ENCODE measurements at regions not wholly inside any gene's neighbourhood (a gene's known extent, or its start where the extent isn't known, plus 50 kb on each side); places are given as distances from the start of the nearest gene placed in this dataset.

- FAIRE-seq, result no peak
- no peak for DNase-seq (ENCODE audit: low spot score)
Observed at GRCh38 chr20:20831794-20832193, 119.3 kb upstream of the RALGAPA2 start.

GRCh38 chr20:20829681-20830080, 117.2 kb upstream of the RALGAPA2 start:
- FAIRE-seq (no peak), DNase-seq (ENCODE audit: low spot score) (no peak)

GRCh38 chr20:20827992-20828597, 115.7 kb upstream of the RALGAPA2 start:
- no peak for DNase-seq (ENCODE audit: low spot score)
- no peak for FAIRE-seq

DNA sequence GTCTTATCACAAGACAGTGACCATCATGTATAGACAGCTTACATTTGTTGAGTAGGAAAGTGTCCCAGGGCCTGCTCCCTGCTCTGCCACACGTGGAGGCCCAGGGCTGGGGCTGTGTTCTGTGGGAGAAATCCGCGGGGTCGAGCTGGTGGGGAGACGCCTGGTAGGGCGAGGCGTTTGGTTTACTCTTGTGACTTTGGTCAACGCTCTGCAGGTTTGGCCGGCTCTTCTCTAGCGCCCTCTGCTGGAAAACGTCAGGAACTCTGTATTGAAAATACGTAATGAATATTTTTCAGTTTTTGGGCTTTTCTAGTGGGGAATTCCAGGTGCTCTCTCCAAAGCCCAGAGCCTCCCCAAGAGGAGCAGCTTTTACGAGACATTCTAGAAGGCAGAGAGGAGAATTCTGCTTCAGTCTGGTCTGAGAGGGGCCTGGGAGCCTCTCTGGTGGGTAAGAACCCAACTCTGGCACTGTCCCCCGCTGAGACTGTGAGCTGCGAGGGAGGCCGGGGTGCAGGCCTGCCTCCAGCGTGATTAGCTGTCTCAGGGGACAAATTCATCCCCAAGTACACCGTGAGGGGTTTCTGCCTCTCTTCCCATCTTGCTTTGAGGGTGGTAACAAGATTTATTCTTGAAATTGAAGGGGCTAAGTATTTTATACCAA, 112.6 kb upstream of the RALGAPA2 start:
- DNase-seq (ENCODE audit: low spot score) (no peak), FAIRE-seq (no peak)

DNA sequence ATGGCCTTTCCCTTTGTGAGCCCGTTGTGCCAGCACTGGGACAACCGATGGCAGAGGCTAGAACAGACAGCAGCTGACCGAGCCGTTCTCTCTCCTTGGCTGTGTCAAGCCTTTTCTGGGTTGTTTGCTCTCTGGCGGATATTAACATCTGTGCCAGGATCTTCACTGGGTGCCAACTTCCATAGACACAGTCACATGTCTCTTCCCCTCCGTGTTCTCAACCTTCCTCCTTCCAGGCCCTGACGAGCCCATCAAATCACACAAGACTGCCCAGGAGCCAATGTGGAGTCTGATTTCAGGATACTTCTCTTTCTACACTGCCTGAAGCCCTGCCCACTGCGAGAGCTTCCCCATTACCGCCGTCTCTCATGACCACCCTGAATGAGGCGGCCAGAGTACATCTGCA, 111.0 kb upstream of the RALGAPA2 start:
- no peak for DNase-seq (ENCODE audit: low spot score)
- no peak for FAIRE-seq

GRCh38 chr20:20821484-20822260, 109.2 kb upstream of the RALGAPA2 start:
- no peak for FAIRE-seq

DNA sequence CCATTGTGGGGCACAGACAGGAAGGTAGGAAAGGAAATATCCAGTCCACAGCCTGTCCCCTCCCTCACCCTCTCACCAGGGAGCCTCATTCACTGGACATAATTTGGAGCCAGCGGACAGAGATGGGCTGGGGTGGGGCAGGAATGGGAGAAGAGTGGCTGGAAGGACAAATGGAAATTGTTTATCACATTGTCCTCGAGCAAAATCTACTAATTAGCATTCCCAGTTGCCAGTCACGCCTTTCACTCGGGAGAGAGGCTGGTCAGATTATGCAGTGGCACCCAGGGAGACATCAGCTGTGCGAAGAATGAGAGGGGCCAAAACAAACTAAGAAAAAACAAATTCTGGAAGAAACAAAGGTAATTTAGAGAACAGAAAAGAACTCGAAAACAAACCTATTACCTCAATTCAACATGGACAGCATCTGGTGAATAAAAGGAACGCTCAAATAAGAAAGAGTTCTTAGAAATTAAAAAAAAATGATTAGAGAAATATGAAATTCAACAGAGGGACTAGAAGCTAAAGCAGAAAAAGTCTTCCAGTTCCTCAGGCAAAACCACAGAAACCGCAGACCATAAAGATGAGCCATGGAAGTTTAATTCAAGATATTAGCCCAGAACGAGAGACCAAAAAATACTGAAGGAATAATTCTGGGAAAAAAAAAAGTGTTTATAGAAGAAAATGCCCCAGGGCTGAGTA, 108.5 kb upstream of the RALGAPA2 start:
- FAIRE-seq, result no peak
- no peak for DNase-seq (ENCODE audit: low spot score)

More at GRCh38 chr20:20821484-20822260, 109.2 kb upstream of the RALGAPA2 start:
- DNase-seq (ENCODE audit: low spot score), result no peak

GRCh38 chr20:20820104-20820503, 107.7 kb upstream of the RALGAPA2 start:
- FAIRE-seq (no peak), DNase-seq (ENCODE audit: low spot score) (no peak)

DNA sequence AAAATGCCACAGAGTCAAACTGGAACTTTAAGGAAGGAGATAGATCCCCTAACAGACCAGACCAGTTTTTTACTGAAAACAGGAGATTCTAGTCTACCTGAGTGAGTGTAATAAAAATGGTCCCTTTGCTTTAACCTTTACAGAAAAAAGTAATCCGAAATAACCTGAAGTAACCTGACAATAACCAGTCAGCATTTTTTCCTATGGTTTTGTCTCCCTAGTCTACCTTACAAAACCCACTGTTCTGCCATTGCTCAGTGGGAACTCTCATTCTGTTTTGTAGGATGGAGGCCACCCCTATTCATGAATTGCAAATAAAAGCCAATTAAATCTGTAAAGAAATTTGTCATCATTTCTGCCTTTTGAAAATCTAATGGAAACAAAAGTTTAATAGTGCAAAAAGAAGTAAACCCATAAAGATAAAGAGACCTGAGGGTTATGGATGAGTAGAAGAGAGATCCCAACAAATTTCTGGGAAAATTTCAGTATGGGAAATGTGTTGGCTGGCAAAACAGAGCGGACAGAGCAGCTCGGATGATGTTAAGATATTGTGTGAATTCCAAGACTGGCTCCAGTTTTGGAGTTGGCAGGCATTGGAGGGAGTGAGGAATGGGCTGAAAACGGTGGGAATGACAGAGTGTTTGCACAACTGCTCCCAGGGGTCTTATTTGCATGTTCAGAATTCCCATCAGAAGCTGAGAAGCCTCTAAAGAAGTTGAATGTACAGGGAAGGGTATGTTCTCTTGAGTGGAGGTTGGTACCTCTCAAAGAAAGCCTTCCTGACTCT, 104.7 kb upstream of the RALGAPA2 start:
- no peak for FAIRE-seq
- DNase-seq (ENCODE audit: low spot score), result no peak

GRCh38 chr20:20815711-20816455, 103.4 kb upstream of the RALGAPA2 start:
- FAIRE-seq, result no peak

GRCh38 chr20:20814685-20815084, 102.2 kb upstream of the RALGAPA2 start:
- FAIRE-seq, result peak; percentile 37

More at GRCh38 chr20:20815711-20816455, 103.4 kb upstream of the RALGAPA2 start:
- no peak for DNase-seq (ENCODE audit: low spot score)

GRCh38 chr20:20812136-20812535, 99.7 kb upstream of the RALGAPA2 start:
- no peak for FAIRE-seq
- no peak for DNase-seq (ENCODE audit: low spot score)

More at GRCh38 chr20:20814685-20815084, 102.2 kb upstream of the RALGAPA2 start:
- peak; percentile 60 for DNase-seq (ENCODE audit: low spot score)

- DNase-seq (ENCODE audit: low spot score) (no peak), FAIRE-seq (no peak)
Observed at GRCh38 chr20:20808016-20808415, 95.6 kb upstream of the RALGAPA2 start.

- FAIRE-seq (no peak), DNase-seq (ENCODE audit: low spot score) (no peak)
Observed at GRCh38 chr20:20806121-20807095, 94.0 kb upstream of the RALGAPA2 start.

- no peak for FAIRE-seq
- DNase-seq (ENCODE audit: low spot score), result no peak
Observed at GRCh38 chr20:20803011-20803410, 90.6 kb upstream of the RALGAPA2 start.

GRCh38 chr20:20802328-20802727, 89.9 kb upstream of the RALGAPA2 start:
- FAIRE-seq (no peak), DNase-seq (ENCODE audit: low spot score) (no peak)

DNA sequence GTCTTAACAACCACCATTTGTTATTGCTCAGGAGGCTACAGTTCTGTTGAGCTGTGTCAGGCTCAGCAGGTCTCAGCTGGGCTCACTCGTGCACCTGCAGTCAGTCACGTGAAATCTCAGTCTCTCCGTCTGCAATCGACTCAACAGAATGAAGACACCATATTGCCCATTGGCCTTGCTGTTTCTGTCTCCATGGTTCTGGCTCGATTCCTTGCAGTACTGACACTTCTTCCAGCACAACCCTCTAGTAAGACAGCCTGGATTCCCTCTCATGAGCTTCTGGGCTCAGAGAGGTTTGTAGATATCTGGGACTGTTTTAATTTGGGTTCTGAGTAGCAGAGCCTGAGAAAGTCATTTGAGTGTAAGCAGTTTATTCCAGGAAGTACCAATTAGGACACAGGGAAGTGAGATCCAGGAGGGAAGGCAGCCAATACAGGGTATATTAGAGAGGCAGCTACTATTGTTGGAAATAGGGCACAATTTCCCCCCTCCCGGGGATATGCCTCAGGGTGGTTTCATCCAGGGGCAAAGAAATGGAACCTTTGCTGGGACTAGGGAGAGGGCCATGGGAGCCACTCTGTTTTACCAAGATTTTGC, 87.4 kb upstream of the RALGAPA2 start:
- FAIRE-seq, result no peak

GRCh38 chr20:20797521-20798310, 85.3 kb upstream of the RALGAPA2 start:
- FAIRE-seq (no peak), DNase-seq (ENCODE audit: low spot score) (no peak)

More for the DNA sequence above, 87.4 kb upstream of the RALGAPA2 start:
- no peak for DNase-seq (ENCODE audit: low spot score)
